HL-60/S4 treated with phorbol 12-myristate 13-acetate at 8.2 ng/mL for 4 days and 3 days (cell line): ENCODE measurements at regions not wholly inside any gene's neighbourhood (a gene's known extent, or its start where the extent isn't known, plus 50 kb on each side); places are given as distances from the start of the nearest gene placed in this dataset.
"Not testable (repeated sequence)": the region's sequence is repeated elsewhere in the genome, so short reads cannot be mapped to it uniquely, and the experiment has no call there.

Experiments
- in situ Hi-C: fragments of 300-500 bp; cut with MboI; formaldehyde crosslinking; loops from 2 replicates; pipeline ENCODE4 v1.15.0; 2022; ENCODE audit warnings: low sequenced_read_pairs

DNA sequence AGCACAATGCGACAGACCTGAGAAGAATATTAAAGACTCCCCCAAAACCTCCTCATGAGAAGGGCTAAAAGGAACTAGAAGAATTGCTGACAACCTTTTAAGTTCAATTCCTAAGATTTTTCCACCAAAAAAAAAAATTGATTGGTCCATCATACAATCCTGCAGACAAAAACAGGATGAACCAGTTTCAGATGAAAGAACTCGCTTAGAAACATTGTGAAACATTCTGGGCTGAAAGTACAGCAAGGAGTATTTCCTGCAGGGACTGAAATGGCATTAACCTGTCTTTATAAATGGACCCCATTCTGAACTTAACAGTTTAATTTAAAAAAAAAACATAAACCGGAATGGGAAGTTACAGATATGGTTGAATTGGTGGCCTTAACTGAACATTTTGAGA is 96.0 kb upstream of the FAM174B start:
- in situ Hi-C loops: no loop called here

DNA sequence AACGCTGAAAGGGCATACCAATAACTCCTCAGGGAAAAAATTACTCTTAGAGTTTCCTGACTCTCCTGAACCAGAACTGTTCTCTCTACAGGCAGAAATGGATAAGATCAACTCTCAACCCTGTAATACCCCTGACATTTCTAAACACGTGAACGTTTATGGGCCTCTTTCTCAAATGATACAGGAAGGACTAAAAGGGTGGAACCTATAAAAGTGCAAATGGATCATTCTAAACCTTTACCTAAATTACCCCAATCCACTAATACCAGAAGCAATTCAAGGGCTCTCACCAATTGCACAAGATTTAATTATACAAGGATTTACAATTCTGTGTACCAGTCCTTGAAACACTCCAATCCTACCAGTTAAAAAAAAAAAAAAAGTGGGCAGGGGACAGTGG is 98.0 kb upstream of the FAM174B start:
- in situ Hi-C loops: no loop called here

DNA sequence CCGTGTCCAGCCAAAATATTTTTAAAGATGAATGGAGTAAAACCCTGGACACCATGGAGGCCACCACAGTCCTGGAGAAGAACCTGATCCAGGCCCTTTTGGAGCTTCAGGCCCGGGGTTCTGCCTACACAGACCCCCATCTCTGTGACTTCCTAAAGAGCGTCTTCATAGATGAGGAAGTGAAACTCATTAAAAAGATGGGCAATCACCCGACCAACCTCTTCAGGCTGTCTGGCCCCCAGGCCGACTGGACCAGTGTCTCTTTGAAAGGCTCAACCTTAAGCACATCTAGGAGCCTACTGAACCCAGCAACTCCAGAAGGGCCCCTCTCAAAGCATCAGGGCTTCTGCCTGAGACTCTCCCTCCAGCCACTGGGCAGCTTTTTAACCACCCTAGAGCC is 107.9 kb upstream of the FAM174B start:
- in situ Hi-C loops: no loop called here

DNA sequence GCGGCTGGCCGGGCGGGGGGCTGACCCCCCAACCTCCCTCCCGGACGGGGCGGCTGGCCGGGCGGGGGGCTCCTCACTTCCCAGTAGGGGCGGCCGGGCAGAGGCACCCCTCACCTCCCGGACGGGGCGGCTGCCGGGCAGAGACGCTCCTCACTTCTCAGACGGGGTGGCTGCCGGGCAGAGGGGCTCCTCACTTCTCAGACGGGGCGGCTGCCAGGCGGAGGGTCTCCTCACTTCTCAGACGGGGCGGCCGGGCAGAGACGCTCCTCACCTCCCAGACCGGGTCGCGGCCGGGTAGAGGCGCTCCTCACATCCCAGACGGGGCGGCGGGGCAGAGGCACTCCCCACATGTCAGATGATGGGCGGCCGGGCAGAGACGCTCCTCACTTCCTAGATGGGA is 112.6 kb upstream of the FAM174B start:
- in situ Hi-C loops: not testable (repeated sequence)

DNA sequence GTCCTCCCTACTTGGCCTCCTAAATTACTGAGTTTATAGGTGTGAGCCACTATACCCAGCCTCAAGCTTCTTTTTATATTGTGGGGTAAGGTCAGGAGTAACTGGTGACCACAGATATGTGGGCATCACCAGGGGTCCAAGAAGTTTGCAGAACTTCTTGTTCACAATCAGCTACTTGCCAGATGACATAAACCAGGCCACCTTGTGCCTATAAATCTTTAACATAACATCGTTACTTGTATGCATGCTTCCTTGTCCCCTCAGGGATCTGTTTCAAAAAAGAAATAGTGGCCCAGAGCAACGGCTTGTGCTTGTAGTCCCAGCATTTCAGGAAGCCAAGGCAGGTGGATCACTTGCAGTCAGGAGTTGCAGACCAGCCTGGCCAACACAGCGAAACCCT is 115.1 kb upstream of the FAM174B start:
- in situ Hi-C loops: no loop called here

DNA sequence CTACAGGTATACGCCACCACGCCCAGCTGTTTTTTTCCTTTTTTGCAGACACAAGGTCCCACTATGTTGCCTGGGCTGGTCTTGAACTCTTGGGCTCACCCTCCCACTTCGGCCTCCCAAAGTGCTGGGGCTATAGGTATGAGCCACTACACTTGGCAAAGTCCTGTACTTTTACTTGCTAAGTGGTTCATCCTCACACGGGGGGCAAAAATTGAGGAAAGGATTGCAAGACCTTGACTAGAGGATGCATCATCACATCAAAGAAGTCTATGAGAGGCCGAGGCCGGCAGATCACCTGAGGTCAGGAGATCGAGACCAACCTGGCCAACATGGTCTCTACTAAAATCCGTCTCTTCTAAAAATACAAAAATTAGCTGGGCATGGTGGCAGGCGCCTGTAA is 116.5 kb upstream of the FAM174B start:
- in situ Hi-C loops: no loop called here

DNA sequence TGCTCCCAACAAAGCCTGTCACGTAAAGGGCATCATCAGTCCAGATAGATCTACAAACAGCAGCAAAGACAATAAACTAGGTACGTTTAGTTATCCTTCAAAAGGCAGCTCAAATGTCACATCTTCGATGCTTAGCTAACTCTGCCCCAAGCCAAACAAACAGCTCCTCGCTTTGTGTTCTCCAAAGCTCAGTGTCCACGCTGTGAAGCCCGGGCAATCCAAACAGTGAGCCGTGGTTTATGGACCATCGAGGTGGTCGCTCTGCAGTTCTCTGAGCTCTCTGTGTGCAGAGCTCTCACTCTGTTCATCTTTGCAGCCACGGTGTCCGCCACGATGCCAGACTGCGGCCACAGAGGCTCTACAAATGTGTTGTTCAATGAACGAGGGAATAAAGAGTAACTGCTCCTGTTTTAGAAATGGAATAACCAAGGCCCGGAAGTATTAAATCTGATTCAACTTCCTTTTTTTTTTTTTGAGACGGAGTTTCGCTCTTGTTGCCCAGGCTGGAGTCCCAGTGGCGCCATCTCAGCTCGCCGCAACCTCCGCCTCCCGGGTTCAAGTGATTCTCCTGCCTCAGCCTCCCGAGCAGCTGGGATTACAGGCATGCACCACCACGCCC is 117.2 kb upstream of the FAM174B start:
- in situ Hi-C loops: no loop called here

DNA sequence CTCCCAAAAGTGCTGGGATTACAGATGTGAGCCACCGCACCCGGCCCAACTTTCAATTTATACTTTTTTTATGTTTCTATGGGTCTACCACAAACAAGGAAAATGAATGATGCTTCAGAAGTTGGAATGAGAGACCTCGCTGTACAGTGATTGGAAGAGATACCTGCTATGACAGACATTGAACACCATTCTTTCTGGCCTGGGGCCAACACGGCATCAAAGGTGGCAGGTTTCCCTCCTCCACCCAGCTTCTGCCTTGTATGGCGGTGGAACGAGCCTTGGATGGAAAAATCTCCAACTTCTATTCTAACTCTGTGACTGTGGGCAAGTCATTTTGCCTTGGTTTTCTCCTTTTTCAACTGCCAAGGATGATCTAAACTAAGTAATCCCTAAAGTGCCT is 117.8 kb upstream of the FAM174B start:
- in situ Hi-C loops: no loop called here

DNA sequence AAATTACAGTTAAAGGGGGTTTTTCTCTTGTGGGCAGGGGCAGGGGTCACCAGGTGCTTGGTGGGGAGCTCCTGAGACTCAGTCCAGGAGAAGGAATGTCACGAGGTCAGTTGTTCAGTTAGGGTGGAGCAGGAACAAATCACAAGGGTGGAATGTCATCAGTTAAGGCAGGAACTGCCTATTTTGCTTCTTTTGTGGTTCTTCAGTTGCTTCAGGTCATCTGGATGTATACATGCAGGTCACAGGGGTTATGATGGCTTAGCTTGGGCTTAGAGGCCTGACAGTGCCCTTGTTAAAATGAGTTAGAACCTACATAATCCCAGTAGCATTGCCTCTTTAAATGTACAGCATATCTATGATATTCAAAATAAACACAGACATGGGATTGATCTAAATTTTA is 120.2 kb upstream of the CHD2 start:
- in situ Hi-C loops: no loop called here

DNA sequence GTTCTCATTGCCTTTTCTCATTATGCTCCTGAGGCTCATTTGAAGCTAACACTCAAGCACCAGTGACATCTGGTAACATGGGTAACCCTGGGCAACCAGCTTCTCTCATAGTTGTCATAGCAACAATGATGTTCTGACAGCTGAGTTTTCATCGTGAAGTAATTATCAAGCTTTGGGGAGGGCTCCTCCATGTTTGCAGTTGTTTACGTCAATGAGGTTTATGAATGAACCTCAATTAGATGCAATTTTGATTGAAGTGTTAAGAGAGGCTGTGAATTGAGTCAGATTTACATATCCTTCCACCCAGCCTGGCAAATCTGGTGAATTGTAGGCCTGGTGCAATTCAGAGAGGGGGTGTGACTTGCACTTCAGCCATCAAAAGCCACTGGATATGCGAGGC is 119.3 kb upstream of the CHD2 start:
- in situ Hi-C loops: no loop called here

DNA sequence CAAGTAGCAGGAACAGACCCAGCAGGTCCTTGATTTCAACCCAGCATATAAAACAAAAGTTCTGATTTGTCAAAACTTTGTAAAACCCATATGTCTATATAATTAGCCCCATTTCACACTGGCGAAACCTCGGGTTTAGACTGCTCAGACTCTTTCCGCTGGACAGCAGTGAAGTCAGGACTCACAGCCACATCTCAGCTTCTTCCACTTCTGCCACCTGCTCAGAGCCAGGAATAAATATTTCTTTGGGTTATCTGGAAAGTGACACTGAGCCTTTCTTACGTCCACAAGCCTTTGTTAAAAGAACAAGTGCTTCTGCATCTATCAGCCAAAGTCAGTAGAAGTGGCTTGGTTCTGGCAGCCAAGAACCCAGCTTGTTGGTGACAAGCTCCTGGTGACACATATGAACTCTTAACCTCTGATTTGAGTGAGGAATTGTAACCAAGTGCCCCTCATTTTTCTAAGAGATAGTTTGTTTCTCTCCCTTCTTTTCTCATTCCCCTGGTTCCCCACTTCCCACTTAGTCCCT is 118.1 kb upstream of the CHD2 start:
- in situ Hi-C loops: no loop called here

DNA sequence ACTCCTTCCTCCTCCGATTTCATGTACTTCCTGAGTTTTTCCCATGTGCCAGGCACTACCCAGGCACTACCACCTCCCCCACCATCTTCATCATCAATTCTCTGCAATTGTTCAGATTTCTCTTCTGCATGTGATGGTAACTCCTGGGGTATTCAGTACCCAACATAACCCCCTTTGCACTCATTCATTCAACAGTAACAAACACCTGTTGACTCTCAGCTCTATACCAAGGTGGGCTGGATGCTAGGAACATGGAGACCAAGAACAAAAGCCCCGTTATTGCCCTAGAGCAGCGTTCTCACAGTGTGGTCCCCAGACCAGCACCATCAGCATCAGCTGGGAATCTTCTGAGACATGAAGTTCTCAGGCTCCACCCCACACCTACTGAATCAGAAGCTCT is 113.0 kb upstream of the CHD2 start:
- in situ Hi-C loops: no loop called here

DNA sequence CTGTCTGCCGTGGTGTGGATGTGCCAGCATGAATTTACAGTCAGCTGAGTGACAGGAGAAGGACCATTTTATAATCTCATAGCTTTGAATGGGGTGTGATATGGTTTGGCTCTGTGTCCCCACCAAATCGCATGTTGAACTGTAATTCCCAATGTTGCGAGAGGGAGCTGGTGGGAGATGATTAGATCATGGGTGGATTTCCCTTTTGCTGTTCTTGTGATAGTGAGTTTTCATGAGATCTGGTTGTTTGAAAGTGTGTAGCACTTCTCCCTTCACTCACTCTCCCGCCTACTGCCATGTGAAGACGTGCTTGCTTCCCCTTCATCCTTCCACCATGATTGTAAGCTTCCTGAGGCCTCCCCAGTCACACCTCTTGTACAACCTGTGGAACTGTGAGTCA is 111.9 kb upstream of the CHD2 start:
- in situ Hi-C loops: no loop called here

DNA sequence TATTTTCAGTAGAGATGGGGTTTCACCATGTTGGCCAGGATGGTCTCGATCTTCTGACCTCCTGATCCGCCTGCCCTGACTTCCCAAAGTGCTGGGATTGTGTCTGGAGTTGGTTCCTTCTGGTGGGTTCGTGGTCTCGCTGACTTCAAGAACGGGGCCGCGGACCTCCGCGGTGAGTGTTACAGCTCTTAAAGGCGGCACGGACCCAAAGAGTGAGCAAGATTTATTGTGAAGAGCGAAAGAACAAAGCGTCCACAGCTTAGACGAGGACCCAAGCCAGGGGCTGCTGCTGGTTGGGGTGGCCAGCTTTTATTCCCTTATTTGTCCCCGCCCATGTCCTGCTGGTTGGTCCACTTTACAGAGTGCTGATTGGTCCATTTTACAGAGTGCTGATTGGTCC is 111.3 kb upstream of the CHD2 start:
- in situ Hi-C loops: not testable (repeated sequence)

DNA sequence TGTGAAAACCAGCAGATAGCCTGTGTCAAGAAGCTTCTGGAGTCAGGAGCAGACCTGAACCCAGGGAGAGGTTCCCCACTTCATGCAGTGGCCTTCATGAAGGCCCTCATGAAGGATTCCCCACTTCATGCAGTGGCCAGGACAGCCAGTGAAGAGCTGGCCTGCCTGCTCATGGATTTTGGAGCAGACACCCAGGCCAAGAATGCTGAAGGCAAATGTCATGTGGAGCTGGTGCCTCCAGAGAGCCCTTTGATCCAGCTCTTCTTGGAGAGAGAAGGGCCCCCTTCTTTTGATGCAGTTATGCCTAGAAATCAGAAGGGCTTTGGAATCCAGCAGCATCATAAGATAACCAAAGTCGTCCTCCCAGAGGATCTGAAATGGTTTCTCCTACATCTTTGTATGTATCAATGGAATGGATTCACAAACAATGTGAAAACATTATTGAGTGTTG is 103.9 kb upstream of the CHD2 start:
- in situ Hi-C loops: loop anchor here (10.0 kb wide), 1 partner anchor 129 kb away; no protein-coding TSS in a partner anchor

DNA sequence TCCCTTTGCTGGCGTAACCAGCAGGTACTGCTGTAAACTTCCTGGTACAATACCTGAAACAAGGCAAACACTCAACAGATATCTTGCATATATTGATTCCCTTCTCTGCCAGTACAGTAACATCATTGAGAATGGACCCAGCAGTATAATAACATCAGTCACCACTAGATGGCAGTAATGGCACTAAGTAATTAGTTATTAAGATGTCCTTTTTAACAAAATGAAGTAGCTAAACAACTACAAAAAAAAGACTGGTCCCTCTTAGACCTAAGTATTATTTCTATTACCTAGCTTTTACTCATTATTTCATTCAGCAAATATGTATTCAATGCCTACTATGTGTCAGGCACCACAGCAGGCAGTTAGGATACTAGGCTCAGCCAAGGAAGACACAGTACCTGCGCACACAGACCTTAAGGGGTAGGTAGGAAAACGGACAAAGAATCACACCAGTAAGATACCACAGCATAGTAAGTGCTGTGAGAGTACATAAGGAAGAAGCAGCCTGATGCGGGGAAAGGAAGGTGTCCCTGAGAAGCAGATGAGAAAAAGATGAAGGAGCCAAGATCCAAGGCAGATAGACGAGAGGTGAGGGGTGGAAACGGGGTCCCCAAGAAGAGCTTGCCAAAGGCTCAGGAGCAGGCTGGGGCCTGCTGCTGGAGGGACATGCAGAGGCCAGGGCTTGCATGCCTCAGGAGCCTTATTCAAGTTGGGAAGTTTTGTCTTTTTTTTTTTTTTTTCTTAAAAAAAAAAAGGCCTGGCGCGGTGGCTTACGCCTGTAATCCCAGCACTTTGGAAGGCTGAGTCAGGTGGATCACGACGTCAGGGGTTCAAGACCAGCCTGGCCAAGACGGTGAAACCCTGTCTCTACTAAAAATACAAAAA is 102.7 kb upstream of the CHD2 start:
- in situ Hi-C loops: loop anchor here (10.0 kb wide), 1 partner anchor 127 kb away; no protein-coding TSS in a partner anchor

DNA sequence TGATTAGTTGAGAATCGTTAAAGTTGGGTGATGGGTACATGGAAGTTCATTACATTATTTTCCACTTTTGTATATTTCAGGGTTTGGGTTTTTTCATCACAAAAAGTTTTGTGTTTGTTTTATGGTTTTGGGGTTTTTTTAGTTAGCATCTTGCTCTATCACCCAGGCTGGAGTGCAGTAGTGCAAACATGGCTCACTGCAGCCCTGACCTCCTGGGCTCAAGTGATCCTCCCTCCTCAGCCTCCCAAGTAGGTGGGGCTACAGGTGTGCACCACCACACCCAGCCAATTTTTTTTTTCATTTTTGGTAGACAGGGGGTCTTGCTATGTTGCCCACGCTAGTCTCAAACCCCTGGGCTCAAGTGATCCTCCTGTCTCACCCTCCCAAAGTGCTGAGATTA is 100.1 kb upstream of the CHD2 start:
- in situ Hi-C loops: no loop called here

DNA sequence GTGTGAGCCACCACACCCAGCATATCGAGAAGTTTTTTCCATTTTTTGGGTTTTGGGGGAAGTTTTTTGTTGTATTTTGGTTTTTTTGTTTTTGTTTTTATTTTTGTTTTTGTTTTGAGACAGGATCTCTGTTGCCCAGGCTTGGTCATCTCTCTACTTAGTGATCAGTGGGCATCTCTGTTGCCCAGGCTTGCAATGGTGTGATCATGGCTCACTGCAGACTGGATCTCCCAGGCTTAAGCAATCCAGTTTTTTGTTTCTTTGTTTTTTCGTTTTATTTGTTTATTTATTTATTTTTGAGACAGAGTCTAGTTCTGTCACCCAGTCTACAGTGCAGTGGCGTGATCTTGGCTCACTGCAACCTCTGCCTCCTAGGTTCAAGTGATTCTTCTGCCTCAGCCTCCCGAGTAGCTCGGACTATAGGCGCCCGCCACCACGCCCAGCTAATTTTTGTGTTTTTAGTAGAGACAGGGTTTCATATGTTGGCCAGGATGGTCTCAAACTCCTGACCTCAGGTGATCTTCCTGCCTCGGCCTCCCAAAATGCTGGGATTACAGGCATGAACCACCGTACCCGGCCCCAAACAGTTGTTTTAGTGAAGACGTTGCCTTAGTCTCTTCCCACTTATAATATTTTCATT is 99.6 kb upstream of the CHD2 start:
- in situ Hi-C loops: not testable (repeated sequence)

DNA sequence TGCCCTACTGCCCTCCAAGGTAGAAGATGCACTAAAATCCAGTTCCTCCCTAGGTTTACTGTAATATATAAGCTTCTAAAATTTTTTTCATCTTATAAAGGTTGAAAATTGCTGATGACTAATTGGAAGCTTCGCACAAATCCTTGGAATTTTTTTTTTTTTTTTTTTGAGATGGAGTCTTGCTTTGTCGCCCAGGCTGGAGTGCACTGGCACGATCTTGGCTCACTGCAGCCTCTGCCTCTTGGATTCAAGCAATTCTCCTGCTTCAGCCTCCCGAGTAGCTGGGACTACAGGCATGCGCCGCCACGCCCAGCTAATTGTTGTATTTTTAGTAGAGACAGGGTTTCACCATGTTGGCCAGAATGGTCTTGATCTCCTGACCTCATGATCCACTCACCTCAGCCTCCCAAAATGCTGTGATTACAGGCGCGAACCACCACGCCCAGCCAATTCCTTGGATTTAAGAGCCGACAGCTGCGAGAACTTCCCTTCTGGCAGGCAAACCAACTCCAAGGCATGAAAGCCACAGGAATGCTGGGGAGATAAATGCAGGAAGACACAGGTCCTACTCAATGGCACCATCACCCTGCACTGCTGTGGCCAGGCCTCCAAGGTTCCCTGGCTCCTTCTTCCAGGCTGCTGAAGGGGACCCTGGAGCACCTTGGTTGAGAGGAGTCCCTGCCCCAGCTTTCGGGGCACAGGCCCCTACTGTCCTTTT is 98.9 kb upstream of the CHD2 start:
- in situ Hi-C loops: not testable (repeated sequence)

DNA sequence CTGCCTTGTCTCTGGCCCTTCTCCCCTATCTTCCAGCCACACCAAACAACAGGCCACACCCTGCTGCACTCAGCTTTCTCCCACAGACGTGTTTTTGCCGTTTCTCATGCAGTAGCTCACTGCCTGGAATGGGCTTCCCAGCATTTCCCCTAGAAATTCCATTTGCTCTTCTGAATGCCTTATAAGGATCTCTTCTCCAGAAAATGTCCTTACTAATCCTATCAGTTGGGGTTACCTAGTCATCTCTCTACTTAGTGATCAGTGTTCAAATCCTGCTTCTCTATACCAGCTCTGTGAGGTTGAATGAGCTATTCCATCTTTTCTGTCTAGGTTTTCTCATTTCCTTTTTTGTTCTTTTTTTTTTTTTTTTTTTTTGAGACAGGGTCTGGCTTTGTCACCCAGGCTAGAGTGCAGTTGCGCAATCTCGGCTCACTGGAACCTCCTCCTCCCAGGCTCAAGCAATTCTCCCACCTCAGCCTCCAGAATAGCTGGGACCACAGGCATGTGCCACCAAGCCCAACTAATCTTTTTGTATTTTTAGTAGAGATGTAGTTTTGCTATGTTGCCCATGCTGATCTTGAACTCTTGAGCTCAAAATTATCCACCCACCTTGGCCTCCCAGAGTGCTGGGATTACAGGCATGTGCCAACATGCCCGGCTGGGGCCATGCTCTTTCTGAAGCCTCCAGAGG is 98.2 kb upstream of the CHD2 start:
- in situ Hi-C loops: no loop called here

DNA sequence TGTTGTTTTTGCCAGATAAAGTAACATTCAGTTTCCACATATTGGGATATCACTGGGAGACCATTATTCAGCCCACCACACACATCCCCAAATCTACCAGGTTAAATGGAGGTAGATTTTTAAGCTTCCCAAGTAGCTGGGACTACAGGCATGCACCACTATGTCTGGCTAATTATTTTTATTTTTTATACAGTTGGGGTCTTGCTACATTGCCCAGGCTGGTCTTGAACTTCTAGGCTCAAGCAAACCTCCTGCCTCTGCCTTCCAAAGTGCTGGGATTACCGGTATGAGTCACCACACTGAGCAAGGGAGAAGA is 96.6 kb upstream of the CHD2 start:
- in situ Hi-C loops: no loop called here
